ENCODE measurements at regions not wholly inside any gene's neighbourhood (a gene's known extent, or its start where the extent isn't known, plus 50 kb on each side); places are given as distances from the start of the nearest gene placed in this dataset.

DNA sequence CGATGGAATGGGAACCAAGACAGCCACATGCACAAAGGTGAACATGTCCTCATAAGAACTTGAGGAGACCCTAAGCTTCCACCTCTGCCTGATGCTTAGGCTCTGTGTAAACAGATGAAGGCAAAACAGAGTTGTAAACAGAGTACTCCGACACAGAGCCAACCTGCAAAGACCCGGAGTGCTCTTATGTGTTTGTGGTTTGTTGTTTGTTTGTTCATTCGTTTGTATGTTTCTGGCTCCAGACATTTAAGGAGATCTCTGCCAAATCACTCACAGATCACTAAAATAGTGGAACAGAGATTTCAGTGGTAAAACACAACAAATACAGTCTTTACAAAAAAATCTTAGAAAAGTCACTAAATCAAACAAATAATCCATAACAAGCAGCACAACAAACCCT lies 294.9 kb downstream of the EIPR1 start:
- Histone ChIP-seq H3K9me3 (no peaks in the 10 kb centered on the region), H3K27me3 (replicated peaks; ENCODE audit: insufficient read depth) (no peaks in the 10 kb centered on the region), H3K36me3 (no peaks in the 10 kb centered on the region), H3K4me3 (no peak overlapping the region), H3K4me1 (ENCODE audit: control insufficient read depth in 1 of 2, low read depth in 2 of 2) (no peaks in the 10 kb centered on the region), H3K27ac (no peak overlapping the region)
- no peak for DNase-seq (ENCODE audit: low spot score)
- TF ChIP-seq, protein P1, sequence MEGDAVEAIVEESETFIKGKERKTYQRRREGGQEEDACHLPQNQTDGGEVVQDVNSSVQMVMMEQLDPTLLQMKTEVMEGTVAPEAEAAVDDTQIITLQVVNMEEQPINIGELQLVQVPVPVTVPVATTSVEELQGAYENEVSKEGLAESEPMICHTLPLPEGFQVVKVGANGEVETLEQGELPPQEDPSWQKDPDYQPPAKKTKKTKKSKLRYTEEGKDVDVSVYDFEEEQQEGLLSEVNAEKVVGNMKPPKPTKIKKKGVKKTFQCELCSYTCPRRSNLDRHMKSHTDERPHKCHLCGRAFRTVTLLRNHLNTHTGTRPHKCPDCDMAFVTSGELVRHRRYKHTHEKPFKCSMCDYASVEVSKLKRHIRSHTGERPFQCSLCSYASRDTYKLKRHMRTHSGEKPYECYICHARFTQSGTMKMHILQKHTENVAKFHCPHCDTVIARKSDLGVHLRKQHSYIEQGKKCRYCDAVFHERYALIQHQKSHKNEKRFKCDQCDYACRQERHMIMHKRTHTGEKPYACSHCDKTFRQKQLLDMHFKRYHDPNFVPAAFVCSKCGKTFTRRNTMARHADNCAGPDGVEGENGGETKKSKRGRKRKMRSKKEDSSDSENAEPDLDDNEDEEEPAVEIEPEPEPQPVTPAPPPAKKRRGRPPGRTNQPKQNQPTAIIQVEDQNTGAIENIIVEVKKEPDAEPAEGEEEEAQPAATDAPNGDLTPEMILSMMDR (IDR thresholded peaks at IDR 0.05) = no peak
- ATAC-seq (ENCODE audit: insufficient number of reproducible peaks, low FRiP score, low read depth) = no peak

DNA sequence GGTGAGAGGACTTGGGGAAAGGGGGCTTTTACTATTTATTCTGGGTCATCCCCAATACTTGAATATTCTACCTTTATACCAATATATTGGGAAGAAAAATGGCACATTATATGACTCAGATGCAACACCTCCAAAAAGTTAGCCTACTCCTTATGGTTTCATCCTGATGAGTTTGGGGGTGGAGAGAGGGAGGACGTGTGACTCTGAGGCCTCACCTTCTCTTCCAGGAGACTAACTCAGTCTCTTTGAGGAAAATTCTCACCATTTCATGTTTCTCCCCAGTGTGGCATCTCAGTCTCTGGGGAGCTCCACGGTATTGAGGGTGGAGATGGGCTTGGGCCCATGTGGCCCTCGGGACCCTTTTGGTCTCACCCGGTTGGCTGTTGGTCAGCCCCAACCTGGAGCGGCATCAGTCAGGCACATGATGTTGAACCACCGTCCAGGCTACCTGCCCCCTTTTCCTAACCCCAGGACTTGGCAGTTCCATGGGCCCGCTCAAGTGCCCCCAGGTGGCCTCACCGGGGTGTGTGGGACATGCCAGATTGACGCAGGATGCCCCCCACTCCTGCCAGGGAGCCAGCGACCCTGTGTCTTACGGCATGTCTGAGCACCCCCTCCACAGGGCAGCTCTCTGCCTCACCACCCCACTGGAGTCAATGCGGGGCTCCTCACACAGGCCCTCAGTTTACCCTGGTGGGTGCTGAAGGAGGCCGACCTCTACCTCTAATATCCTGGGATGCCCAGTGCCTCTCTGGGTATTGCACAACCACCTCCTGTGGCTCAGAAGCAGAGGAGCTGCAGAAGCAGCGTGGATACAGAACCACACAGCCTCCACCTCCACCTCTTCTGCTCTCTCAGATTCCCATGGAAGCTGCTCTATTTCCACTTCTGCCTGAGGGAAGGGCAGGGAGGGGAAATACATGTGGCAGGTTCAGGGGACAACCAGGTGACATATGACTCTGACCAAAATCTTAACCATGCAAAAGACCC lies 297.4 kb downstream of the EIPR1 start:
- ATAC-seq (ENCODE audit: insufficient number of reproducible peaks, low FRiP score, low read depth) (no peak), DNase-seq (ENCODE audit: low spot score) (no peak)
- Histone ChIP-seq H3K4me3 (no peak overlapping the region), H3K36me3 (no peaks in the 10 kb centered on the region), H3K4me1 (ENCODE audit: control insufficient read depth in 1 of 2, low read depth in 2 of 2) (no peaks in the 10 kb centered on the region), H3K27me3 (replicated peaks; ENCODE audit: insufficient read depth) (no peaks in the 10 kb centered on the region), H3K9me3 (no peaks in the 10 kb centered on the region), H3K27ac (no peak overlapping the region)
- TF ChIP-seq, protein P1 (IDR thresholded peaks at IDR 0.05) = no peak

DNA sequence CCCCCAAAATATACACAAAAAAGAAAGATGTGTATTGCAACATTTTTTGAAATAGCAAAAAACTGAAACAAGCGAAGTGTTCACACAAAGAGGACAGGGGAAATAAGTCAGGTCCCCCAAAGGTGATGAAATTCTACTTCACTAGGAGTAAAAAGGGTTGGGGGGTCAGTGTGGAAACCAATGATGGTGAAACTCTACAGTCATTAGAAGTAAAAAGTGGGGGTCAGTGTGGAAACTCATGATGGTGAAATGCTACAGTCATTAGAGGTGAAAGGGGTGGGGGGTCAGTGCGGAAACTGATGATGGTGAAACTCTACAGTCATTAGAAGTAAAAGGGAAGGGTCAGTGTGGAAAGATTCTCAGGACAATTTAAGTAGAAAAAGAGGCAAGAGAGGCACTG lies 298.2 kb downstream of the EIPR1 start:
- no peaks in the 10 kb centered on the region for H3K36me3 ChIP-seq
- H3K4me3 ChIP-seq = no peak overlapping the region
- no peaks in the 10 kb centered on the region for H3K4me1 ChIP-seq (ENCODE audit: control insufficient read depth in 1 of 2, low read depth in 2 of 2)
- TF ChIP-seq, protein P1 (IDR thresholded peaks at IDR 0.05) = no peak
- ATAC-seq (ENCODE audit: insufficient number of reproducible peaks, low FRiP score, low read depth) = no peak
- H3K27ac ChIP-seq = no peak overlapping the region
- no peak for DNase-seq (ENCODE audit: low spot score)
- no peaks in the 10 kb centered on the region for H3K9me3 ChIP-seq
- H3K27me3 ChIP-seq (replicated peaks; ENCODE audit: insufficient read depth) = no peaks in the 10 kb centered on the region

DNA sequence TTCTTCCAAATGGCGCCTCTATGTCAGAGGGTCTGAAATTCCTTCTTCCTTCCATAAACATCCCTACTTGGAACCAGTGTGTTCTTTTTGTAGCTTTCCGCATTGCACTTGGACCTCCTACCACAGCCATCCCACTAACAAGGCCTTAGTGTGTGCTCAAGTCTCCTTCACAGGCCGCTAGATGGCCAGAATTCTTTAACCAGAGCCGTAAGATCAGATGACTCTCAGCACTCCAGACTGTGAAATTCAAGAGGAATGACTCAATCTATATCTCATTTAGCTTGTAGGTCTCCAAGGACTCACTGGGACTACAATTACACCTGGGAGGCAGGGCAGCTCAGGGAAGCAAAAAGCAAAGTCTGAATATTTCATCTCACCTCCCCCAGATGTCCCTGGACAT lies 298.9 kb downstream of the EIPR1 start:
- DNase-seq (ENCODE audit: low spot score) = no peak

More for the DNA sequence above, 298.9 kb downstream of the EIPR1 start:
- H3K4me3 ChIP-seq = no peak overlapping the region
- H3K9me3 ChIP-seq = no peaks in the 10 kb centered on the region
- TF ChIP-seq, protein P1 (IDR thresholded peaks at IDR 0.05) = no peak
- H3K27me3 ChIP-seq (replicated peaks; ENCODE audit: insufficient read depth) = no peaks in the 10 kb centered on the region
- H3K27ac ChIP-seq = no peak overlapping the region
- no peaks in the 10 kb centered on the region for H3K36me3 ChIP-seq
- H3K4me1 ChIP-seq (ENCODE audit: control insufficient read depth in 1 of 2, low read depth in 2 of 2) = no peaks in the 10 kb centered on the region
- ATAC-seq (ENCODE audit: insufficient number of reproducible peaks, low FRiP score, low read depth) = no peak
